K562 (cell line): ENCODE measurements at regions not wholly inside any gene's neighbourhood (a gene's known extent, or its start where the extent isn't known, plus 50 kb on each side); places are given as distances from the start of the nearest gene placed in this dataset.

Source experiments
- ATAC-seq: fragments of 200-7000 bp; cut with Tn5 transposase; 3 replicates; pipeline ENCODE4 v1.9.1; 2020; ENCODE audit warnings: moderate library complexity
- BruUV-seq: library from RNA; stranded (reverse); fragments of 400-500 nt; replicated peaks from 2 replicates; lab custom pipeline; 2021; lab: Mats Ljungman, UMichigan
- CTCF ChIA-PET: fragments of 300-600 bp; formaldehyde crosslinking; extraction: SDS; loops from one replicate; lab custom pipeline; 2021; ENCODE audit warnings: low intra/inter-chr PET ratio; lab: Yijun Ruan, JAX
- POLR2A ChIA-PET: fragments of 300-600, 350-650 bp; sonication (Branson Sonifier 250); formaldehyde crosslinking; extraction: SDS; loops from one replicate; lab custom pipeline; 2021; ENCODE audit warnings: antibody characterized with exemption, inconsistent platforms; lab: Yijun Ruan, JAX
- DNase-seq, 4 experiments: peaks; one replicate each; pipeline versions ENCODE4 v3.0.0 to v3.0.0-alpha.2; 2011 to 2018; ENCODE audit warnings: low spot score in 3 of 4, mixed read lengths in 3 of 4; ENCODE audit errors: extremely low read depth in 1 of 4
- FAIRE-seq: peaks from 2 replicates; lab custom pipeline; 2011; peaks lifted over from hg19 to GRCh38; lab: Jason Lieb, UNC
- H2AFZ ChIP-seq: 2 replicates; pipeline ENCODE4 v1.6.0; 2011; ENCODE audit warnings: low read depth, low read length, control low read depth, inconsistent platforms
- H3K27ac ChIP-seq: fragments of 200-600 bp; 3 replicates; pipeline ENCODE4 v1.8.0; 2011; ENCODE audit warnings: low read depth, mild to moderate bottlenecking, control low read depth, inconsistent platforms, low read length, moderate library complexity, mixed read lengths; ENCODE audit errors: extremely low read depth
- H3K27me3 ChIP-seq, 2 experiments: fragments of 300-600 bp in 1 of 2; 2 replicates in 1 of 2; 3 replicates in 1 of 2; pipeline versions ENCODE4 v1.6.0 to v1.8.0; 2011; ENCODE audit warnings: inconsistent platforms in 2 of 2, low read length in 2 of 2, mild to moderate bottlenecking in 1 of 2, mixed read lengths in 1 of 2, moderate library complexity in 1 of 2; ENCODE audit not compliant: control insufficient read depth in 2 of 2, insufficient read depth in 2 of 2
- H3K36me3 ChIP-seq: fragments of 300-600 bp; 3 replicates; pipeline ENCODE4 v1.8.0; 2011; ENCODE audit warnings: mild to moderate bottlenecking, low read length, inconsistent platforms; ENCODE audit not compliant: control insufficient read depth, insufficient read depth
- H3K4me1 ChIP-seq, 2 experiments: fragments of 200-600 bp in 1 of 2; replicated peaks in 1 of 2; 2 replicates in 1 of 2; 3 replicates in 1 of 2; pipeline versions ENCODE4 v1.5.1 to v1.8.0; 2011; ENCODE audit warnings: inconsistent platforms in 2 of 2, low read length in 2 of 2, mild to moderate bottlenecking in 1 of 2, mixed read lengths in 1 of 2, moderate library complexity in 1 of 2; ENCODE audit not compliant: control insufficient read depth in 2 of 2, insufficient read depth in 2 of 2
- H3K4me2 ChIP-seq: 2 replicates; pipeline ENCODE4 v1.6.1; 2011; ENCODE audit warnings: low read length, control low read depth, inconsistent platforms, mixed read lengths; ENCODE audit not compliant: insufficient read depth
- H3K4me3 ChIP-seq: fragments of 200-600 bp; sonication (generic), shearing (Covaris generic); 2 replicates; pipeline ENCODE4 v1.5.1; 2016; ENCODE audit warnings: control low read depth, inconsistent platforms
- H3K79me2 ChIP-seq: fragments of 200-600 bp; 3 replicates; pipeline ENCODE4 v1.8.0; 2011; ENCODE audit warnings: low read length, inconsistent platforms; ENCODE audit not compliant: control insufficient read depth, insufficient read depth
- H3K9ac ChIP-seq, 2 experiments: 2 replicates each; pipeline versions ENCODE4 v1.6.0 to v1.6.1; 2011; ENCODE audit warnings: low read depth in 2 of 2, low read length in 2 of 2, control low read depth in 1 of 2, inconsistent platforms in 1 of 2, mild to moderate bottlenecking in 1 of 2, mixed read lengths in 1 of 2; ENCODE audit not compliant: insufficient read depth in 1 of 2
- H3K9me1 ChIP-seq: one replicate; pipeline ENCODE4 v1.6.0; 2011; ENCODE audit warnings: inconsistent platforms, mild to moderate bottlenecking, low read length, moderate library complexity; ENCODE audit not compliant: control insufficient read depth, insufficient read depth
- H3K9me3 ChIP-seq: replicated peaks from 2 replicates; pipeline ENCODE4 v1.5.1; 2011; ENCODE audit warnings: low read depth, low read length, inconsistent platforms; ENCODE audit not compliant: control insufficient read depth, insufficient read depth
- H4K20me1 ChIP-seq: replicated peaks from 2 replicates; pipeline ENCODE4 v1.6.1; 2011; ENCODE audit warnings: low read length, inconsistent platforms, mixed read lengths; ENCODE audit not compliant: control insufficient read depth, insufficient read depth
- CCAR2 ChIP-seq: fragments of 200-400 bp; formaldehyde crosslinking; IDR thresholded peaks from 2 replicates; pipeline ENCODE4 v1.6.1; 2017; ENCODE audit warnings: mild to moderate bottlenecking, low read depth, low read length
- CHD2 ChIP-seq: IDR thresholded peaks from 2 replicates; pipeline ENCODE4 v1.6.1; 2011; ENCODE audit warnings: low read depth, low read length
- FIP1L1 ChIP-seq: fragments of 200-400 bp; formaldehyde crosslinking; IDR thresholded peaks from 2 replicates; pipeline ENCODE4 v1.6.1; 2018; ENCODE audit warnings: mild to moderate bottlenecking, low read depth, low read length; ENCODE audit not compliant: poor library complexity, severe bottlenecking
- MAFF ChIP-seq: IDR thresholded peaks from 2 replicates; pipeline ENCODE4 v1.6.1; 2012; ENCODE audit warnings: low read length, improper control_type of control experiment
- MAFK ChIP-seq: IDR thresholded peaks from 2 replicates; pipeline ENCODE4 v1.6.1; 2011; ENCODE audit warnings: low read length, improper control_type of control experiment
- PATZ1 ChIP-seq: fragments of 250-450 bp; sonication (Bioruptor Pico); IDR thresholded peaks from 2 replicates; pipeline ENCODE4 v1.5.0; 2020; ENCODE audit warnings: mild to moderate bottlenecking, borderline replicate concordance
- TOE1 ChIP-seq, 2 experiments: fragments of 450-650 bp in 1 of 2; sonication (generic) in 1 of 2; formaldehyde crosslinking in 1 of 2; IDR thresholded peaks; 2 replicates each; pipeline versions ENCODE4 v1.7.1 to v1.8.0; 2016 to 2022; ENCODE audit warnings: borderline replicate concordance in 2 of 2, mild to moderate bottlenecking in 2 of 2, antibody characterized with exemption in 1 of 2, inconsistent platforms in 1 of 2, low read depth in 1 of 2, missing genetic modification reagents in 1 of 2, moderate library complexity in 1 of 2
- ZNF655 ChIP-seq: fragments of 250-450 bp; sonication (Bioruptor Pico); IDR thresholded peaks from 2 replicates; pipeline ENCODE4 v1.5.0; 2021
- ZNF77 ChIP-seq: fragments of 250-450 bp; sonication (Bioruptor Pico); IDR thresholded peaks from 2 replicates; pipeline ENCODE4 v1.5.0; 2020
- WGBS: fragments of 100-300 bp; shearing (Covaris generic); methylation state at CpG from one replicate; pipeline ENCODE4 v1.1.6; 2016; ENCODE audit warnings: low coverage, mixed read lengths; ENCODE audit not compliant: insufficient coverage; ENCODE audit errors: missing lambda C conversion rate; 5-methylcytosine and 5-hydroxymethylcytosine counted together
- in situ Hi-C: fragments of 300-500 bp; cut with MboI; formaldehyde crosslinking; loops from 4 replicates; pipeline ENCODE4 v1.15.0; 2018; ENCODE audit warnings: inconsistent platforms, mixed read lengths
- intact Hi-C: fragments of 100-400 bp; cut with micrococcal nuclease; formaldehyde crosslinking; loops from 2 replicates; pipeline ENCODE4 v1.14.2; 2022

- no peaks in the 10 kb centered on the region for H3K79me2 ChIP-seq
- ChIA-PET CTCF (no interaction called here), POLR2A (no interaction called here)
- no peaks in the 10 kb centered on the region for H3K9me3 ChIP-seq
- no peaks in the 10 kb centered on the region for H3K36me3 ChIP-seq
- TF ChIP-seq FIP1L1: no peak
- no peak for TF ChIP-seq PATZ1 (CRISPR knock-in tag)
- TF ChIP-seq ZNF77 (CRISPR knock-in tag): no peak
- TF ChIP-seq MAFF: no peak
- no peak for TF ChIP-seq CCAR2
- TF ChIP-seq TOE1 (IDR thresholded peaks at IDR 0.05; ENCODE audit: borderline replicate concordance): no peak
- TF ChIP-seq TOE1 (CRISPR knock-in tag; IDR thresholded peaks at IDR 0.05; ENCODE audit: borderline replicate concordance, low read depth): no peak
- TF ChIP-seq CHD2: no peak
- TF ChIP-seq ZNF655 (CRISPR knock-in tag): no peak
- no peak for TF ChIP-seq MAFK
- H3K4me2 ChIP-seq: no peak overlapping the region
- H3K4me3 ChIP-seq: no peak overlapping the region
- no TSS peak for BruUV-seq
- intact Hi-C loops (no loop called here), in situ Hi-C loops (no loop called here)
- FAIRE-seq: no peak
- no peak overlapping the region for H3K27ac ChIP-seq
- WGBS: 0% methylated on average over 3 of the region's 3 CpGs
- ATAC-seq: no peak
- H3K9me1 ChIP-seq: no peaks in the 10 kb centered on the region
- H3K27me3 ChIP-seq: no peaks in the 10 kb centered on the region
- no peaks in the 10 kb centered on the region for H3K4me1 ChIP-seq
- no peak overlapping the region for H2AFZ ChIP-seq
- H4K20me1 ChIP-seq: no peaks in the 10 kb centered on the region
- DNase-seq: no peak
- H3K9ac ChIP-seq: no peak overlapping the region
Measured at GRCh38 chr9:118624608-118625007, 744.6 kb downstream of the BRINP1 start.
